Pancreas (tissue), 10 donors: ENCODE measurements at regions not wholly inside any gene's neighbourhood (a gene's known extent, or its start where the extent isn't known, plus 50 kb on each side); places are given as distances from the start of the nearest gene placed in this dataset.

ENCODE experiments used
- ATAC-seq, 4 donors: fragments of 200-7000 bp; cut with Tn5 transposase; one replicate each; pipeline versions ENCODE4 v1.8.0 to v1.9.1; 2020; ENCODE audit warnings: mild to moderate bottlenecking in 4 of 4, moderate library complexity in 4 of 4
- DNase-seq, 6 donors: peaks; one replicate each; pipeline ENCODE4 v3.0.0-alpha.2; 2020
- FAIRE-seq: peaks from 2 replicates; lab custom pipeline; 2012; peaks lifted over from hg19 to GRCh38; lab: Jason Lieb, UNC
- H3K27ac ChIP-seq, 4 donors: fragments of 200-600 bp; sonication (generic); 1 replicate in 3 of 4; 2 replicates in 1 of 4; pipeline versions ENCODE4 v1.5.0 to v1.8.0; 2020
- H3K27me3 ChIP-seq, 4 donors: fragments of 200-600 bp; one replicate each; pipeline ENCODE4 v1.8.0; 2021
- H3K36me3 ChIP-seq, 3 donors: fragments of 200-600 bp; sonication (generic) in 1 of 3; one replicate each; pipeline versions ENCODE4 v1.5.0 to v1.8.0; 2020 to 2021
- H3K4me1 ChIP-seq, 3 donors: fragments of 200-600 bp; one replicate each; pipeline ENCODE4 v1.8.0; 2021
- H3K4me3 ChIP-seq, 4 donors: fragments of 200-600 bp; sonication (generic) in 2 of 4; one replicate each; pipeline versions ENCODE4 v1.5.0 to v1.8.0; 2020 to 2021
- H3K9me3 ChIP-seq, 4 donors: fragments of 200-600 bp; one replicate each; pipeline ENCODE4 v1.8.0; 2021
- CTCF ChIP-seq, 4 donors: fragments of 200-600 bp; sonication (generic) in 3 of 4; IDR thresholded peaks; one replicate each; pipeline versions ENCODE4 v1.5.0 to v1.8.0; 2021; ENCODE audit warnings: antibody characterized with exemption in 4 of 4
- WGBS, 2 donors: extraction: QIAGEN DNeasy Blood & Tissue Kit; methylation state at CpG; one replicate each; pipeline ENCODE4 v1.1.7; 2013; 5-methylcytosine and 5-hydroxymethylcytosine counted together
- intact Hi-C, 3 donors: fragments of 100-400 bp; cut with DNase I; formaldehyde crosslinking; loops; one replicate each; pipeline versions ENCODE4 v1.11.1 to v1.14.2; 2022
- donor health status: healthy with polysubstance abuse.
- donor health status: DM: no; HTN: no; CAD: no; lungs with moderate emphysema.
- donor health status: DM: no; HTN: no; CAD: no.
- donor health status: control.
- donor health status: control.
- donor health status: Bipolar disorder and iron deficiency.
- donor health status: DM: yes; HTN: yes; CAD: no.
- donor health status: DM: no; HTN: no; CAD: no.
- donor health status: DM: no; HTN: no; CAD: no.
- donor health status: DM: yes; HTN: yes; CAD: no.

- 45 to 49% methylated on average over 5 of the region's 5 CpGs for WGBS, 2 donors
- DNase-seq (peak in 4 of 6 donors; percentile 40 to 67 (median 54)), FAIRE-seq (no peak), ATAC-seq (peak; percentile 66 to 83 (median 74))
- peaks cover 3 to 26% (median 15%) of the 10 kb centered on the region in 3 donors for H3K4me1 ChIP-seq
- no peak overlapping the region for H3K4me3 ChIP-seq
- no peaks in the 10 kb centered on the region for H3K9me3 ChIP-seq
- H3K27ac ChIP-seq = peak overlapping the region in 2 of 4 donors; percentile 7 to 9
- H3K36me3 ChIP-seq = no peaks in the 10 kb centered on the region
- intact Hi-C loops = no loop called here
- no peaks in the 10 kb centered on the region for H3K27me3 ChIP-seq
- TF ChIP-seq CTCF (IDR thresholded peaks at IDR 0.05) = no peak
These were observed 77.0 kb downstream of the SLC25A47 start for GRCh38 chr14:100400115-100400514.

- Histone ChIP-seq H3K4me1 (peaks cover 11 to 33% (median 24%) of the 10 kb centered on the region in 3 donors), H3K36me3 (no peaks in the 10 kb centered on the region), H3K4me3 (no peak overlapping the region), H3K9me3 (no peaks in the 10 kb centered on the region), H3K27me3 (no peaks in the 10 kb centered on the region), H3K27ac (no peak overlapping the region)
- intact Hi-C loops = no loop called here
- DNase-seq (no peak), ATAC-seq (no peak), FAIRE-seq (no peak)
- TF ChIP-seq CTCF (IDR thresholded peaks at IDR 0.05) = no peak
- WGBS, 2 donors = 88 to 91% methylated on average over 17 of the region's 17 CpGs
These were observed 78.0 kb downstream of the SLC25A47 start for GRCh38 chr14:100401031-100401692.

GRCh38 chr14:100401792-100402191, 78.7 kb downstream of the SLC25A47 start:
- WGBS, 2 donors = 74 to 84% methylated on average over 3 of the region's 3 CpGs
- Histone ChIP-seq H3K9me3 (no peaks in the 10 kb centered on the region), H3K4me1 (peaks cover 14 to 38% (median 31%) of the 10 kb centered on the region in 3 donors), H3K27me3 (no peaks in the 10 kb centered on the region), H3K36me3 (no peaks in the 10 kb centered on the region), H3K4me3 (no peak overlapping the region), H3K27ac (no peak overlapping the region)
- intact Hi-C loops = no loop called here
- ATAC-seq (no peak), FAIRE-seq (no peak), DNase-seq (no peak)
- no peak for TF ChIP-seq CTCF (IDR thresholded peaks at IDR 0.05)

- FAIRE-seq (no peak), DNase-seq (no peak), ATAC-seq (no peak)
- WGBS, 2 donors = 54 to 75% methylated on average over 7 of the region's 7 CpGs
- intact Hi-C loops = no loop called here
- Histone ChIP-seq H3K9me3 (no peaks in the 10 kb centered on the region), H3K36me3 (no peaks in the 10 kb centered on the region), H3K4me1 (peaks cover 22 to 43% (median 37%) of the 10 kb centered on the region in 3 donors), H3K27ac (no peak overlapping the region), H3K4me3 (no peak overlapping the region), H3K27me3 (no peaks in the 10 kb centered on the region)
- no peak for TF ChIP-seq CTCF (IDR thresholded peaks at IDR 0.05)
These were observed 79.5 kb downstream of the SLC25A47 start for GRCh38 chr14:100402631-100403030.

GRCh38 chr14:100403105-100403504, 80.0 kb downstream of the SLC25A47 start:
- ATAC-seq = no peak
- peaks cover 26 to 43% (median 38%) of the 10 kb centered on the region in 3 donors for H3K4me1 ChIP-seq
- FAIRE-seq = no peak
- H3K27me3 ChIP-seq = no peaks in the 10 kb centered on the region
- 91 to 94% methylated on average over 5 of the region's 5 CpGs for WGBS, 2 donors
- no peaks in the 10 kb centered on the region for H3K36me3 ChIP-seq
- intact Hi-C loops = no loop called here
- H3K4me3 ChIP-seq = no peak overlapping the region
- no peak for DNase-seq
- no peak overlapping the region for H3K27ac ChIP-seq
- H3K9me3 ChIP-seq = no peaks in the 10 kb centered on the region
- no peak for TF ChIP-seq CTCF (IDR thresholded peaks at IDR 0.05)
